SJCRH30 (cell line): ENCODE measurements at regions not wholly inside any gene's neighbourhood (a gene's known extent, or its start where the extent isn't known, plus 50 kb on each side); places are given as distances from the start of the nearest gene placed in this dataset.
"Not testable (repeated sequence)": the region's sequence is repeated elsewhere in the genome, so short reads cannot be mapped to it uniquely, and the experiment has no call there.

Experiments used
- DNase-seq, 2 experiments: peaks; one replicate each; pipeline ENCODE4 v3.0.0-alpha.2; 2015 to 2020
- H3K27ac ChIP-seq: fragments of 250-450 bp; sonication (Bioruptor Pico); 2 replicates; pipeline ENCODE4 v1.5.1; 2020; ENCODE audit warnings: mild to moderate bottlenecking, moderate library complexity
- H3K27me3 ChIP-seq: fragments of 250-450 bp; sonication (Bioruptor Pico); 2 replicates; pipeline ENCODE4 v1.5.1; 2020; ENCODE audit warnings: mild to moderate bottlenecking, moderate library complexity
- H3K36me3 ChIP-seq: fragments of 250-450 bp; sonication (Bioruptor Pico); 2 replicates; pipeline ENCODE4 v1.5.1; 2020; ENCODE audit warnings: mild to moderate bottlenecking, moderate library complexity
- H3K4me1 ChIP-seq: fragments of 250-450 bp; sonication (Bioruptor Pico); 2 replicates; pipeline ENCODE4 v1.5.1; 2020; ENCODE audit warnings: mild to moderate bottlenecking, moderate library complexity
- H3K4me3 ChIP-seq: fragments of 250-450 bp; sonication (Bioruptor Pico); 2 replicates; pipeline ENCODE4 v1.5.1; 2020; ENCODE audit warnings: mild to moderate bottlenecking, moderate library complexity
- H3K9me3 ChIP-seq: fragments of 250-450 bp; sonication (Bioruptor Pico); replicated peaks from 2 replicates; pipeline ENCODE4 v1.5.1; 2020; ENCODE audit warnings: mild to moderate bottlenecking, moderate library complexity

DNA sequence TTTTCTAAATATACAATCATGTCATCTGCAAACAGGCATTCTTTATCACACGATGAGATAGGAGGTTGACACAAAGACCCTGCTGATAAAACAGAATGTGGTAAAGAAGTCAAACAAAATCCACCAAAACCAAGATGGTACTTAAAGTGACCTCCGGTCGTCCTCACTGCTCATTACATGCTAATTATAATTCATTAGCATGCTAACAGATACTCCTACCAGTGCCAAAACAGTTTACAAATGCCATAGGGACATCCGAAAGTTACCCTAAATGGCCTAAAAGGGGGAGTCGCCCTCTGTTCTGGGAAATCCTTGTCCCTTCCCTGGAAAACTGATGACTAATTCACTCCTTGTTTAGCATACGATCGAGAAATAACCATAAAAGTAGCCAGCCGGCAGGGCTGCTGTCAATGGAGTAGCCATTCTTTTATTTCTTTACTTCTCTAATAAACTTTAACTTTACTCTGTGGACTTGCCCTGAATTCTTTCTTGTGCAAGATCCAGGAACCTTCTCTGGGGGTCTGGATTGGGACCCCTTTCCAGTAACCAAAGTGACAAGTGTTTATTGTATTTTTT lies 126.6 kb downstream of the CCDC71L start:
- no peak overlapping the region for H3K4me3 ChIP-seq
- H3K27me3 ChIP-seq: no peaks in the 10 kb centered on the region
- no peak for DNase-seq
- H3K4me1 ChIP-seq: no peaks in the 10 kb centered on the region
- H3K36me3 ChIP-seq: no peaks in the 10 kb centered on the region
- H3K9me3 ChIP-seq: no peaks in the 10 kb centered on the region
- H3K27ac ChIP-seq: no peak overlapping the region

DNA sequence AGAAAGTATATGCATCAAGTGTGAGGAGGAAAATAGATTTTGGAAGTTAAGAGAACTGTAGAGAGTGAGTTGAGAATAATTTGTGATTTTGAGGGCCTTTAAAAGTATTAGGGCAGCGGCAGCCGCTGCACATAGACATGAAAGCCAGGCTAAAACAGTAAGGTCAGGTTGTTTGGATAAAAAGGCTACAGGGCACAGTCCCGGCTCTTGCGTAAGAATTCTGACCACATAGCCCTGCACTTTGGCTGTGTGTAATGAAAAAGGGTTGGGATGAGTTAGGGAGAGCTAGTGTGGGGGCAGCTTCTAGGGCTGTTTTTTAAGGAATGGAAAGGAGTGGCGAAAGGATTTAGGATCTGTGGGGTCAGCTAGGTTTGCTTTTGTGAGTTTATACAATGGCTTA lies 130.8 kb downstream of the CCDC71L start:
- not testable (repeated sequence) for DNase-seq, H3K4me1 ChIP-seq, H3K27me3 ChIP-seq, H3K27ac ChIP-seq, H3K9me3 ChIP-seq, H3K36me3 ChIP-seq, H3K4me3 ChIP-seq

DNA sequence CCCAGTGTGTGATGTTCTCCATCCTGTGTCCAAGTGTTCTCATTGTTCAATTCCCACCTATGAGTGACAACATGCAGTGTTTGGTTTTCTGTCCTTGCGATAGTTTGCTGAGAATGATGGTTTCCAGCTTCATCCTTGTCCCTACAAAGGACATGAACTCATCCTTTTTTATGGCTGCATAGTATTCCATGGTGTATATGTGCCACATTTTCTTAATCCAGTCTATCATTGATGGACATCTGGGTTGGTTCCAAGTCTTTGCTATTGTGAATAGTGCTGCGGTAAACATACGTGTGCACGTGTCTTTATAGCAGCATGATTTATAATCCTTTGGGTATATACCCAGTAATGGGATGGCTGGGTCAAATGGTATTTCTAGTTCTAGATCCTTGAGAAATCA lies 134.3 kb downstream of the CCDC71L start:
- not testable (repeated sequence) for H3K27me3 ChIP-seq, DNase-seq, H3K9me3 ChIP-seq, H3K27ac ChIP-seq, H3K4me3 ChIP-seq, H3K36me3 ChIP-seq, H3K4me1 ChIP-seq

DNA sequence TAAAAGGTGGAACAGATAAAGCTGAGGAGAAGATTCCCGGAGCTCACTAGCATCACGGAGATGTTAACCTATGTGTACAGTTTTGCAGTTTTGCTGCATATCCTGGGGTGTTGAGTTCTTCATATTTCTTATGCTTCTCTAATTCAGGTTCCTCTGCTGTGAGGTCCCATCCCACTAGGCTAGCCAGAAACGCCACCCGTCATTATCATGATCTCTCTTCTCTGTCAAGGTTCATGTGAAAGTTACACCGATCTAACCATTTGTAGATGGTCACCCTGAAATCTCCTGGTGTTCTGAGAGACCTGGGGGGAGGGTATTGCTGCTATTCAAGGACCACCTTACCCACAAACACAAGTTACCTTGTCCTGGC lies 136.3 kb downstream of the CCDC71L start:
- no peak overlapping the region for H3K27ac ChIP-seq
- no peak for DNase-seq
- H3K36me3 ChIP-seq: no peaks in the 10 kb centered on the region
- H3K4me3 ChIP-seq: no peak overlapping the region
- no peaks in the 10 kb centered on the region for H3K27me3 ChIP-seq
- H3K4me1 ChIP-seq: no peaks in the 10 kb centered on the region
- no peaks in the 10 kb centered on the region for H3K9me3 ChIP-seq

DNA sequence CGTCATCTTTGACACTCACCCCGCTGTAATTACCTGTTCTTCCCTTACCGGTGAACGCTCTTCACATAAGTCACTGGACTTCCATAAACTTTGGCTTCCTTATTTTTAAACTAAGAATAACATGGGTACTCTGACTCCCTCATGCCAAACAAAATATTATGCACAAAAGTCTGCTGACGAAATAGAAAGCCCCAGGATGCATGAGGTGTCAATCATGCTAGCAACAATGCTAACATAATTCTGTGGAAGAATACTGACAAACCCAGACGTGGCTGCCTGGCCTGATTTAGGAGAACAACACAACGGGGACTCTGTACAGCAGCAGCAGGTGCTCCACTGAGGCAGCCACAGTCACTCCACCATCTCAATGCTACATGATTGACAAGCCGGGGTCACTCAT lies 137.5 kb downstream of the CCDC71L start:
- Histone ChIP-seq H3K9me3 (no peaks in the 10 kb centered on the region), H3K4me1 (no peaks in the 10 kb centered on the region), H3K4me3 (no peak overlapping the region), H3K27ac (no peak overlapping the region), H3K27me3 (no peaks in the 10 kb centered on the region), H3K36me3 (no peaks in the 10 kb centered on the region)
- no peak for DNase-seq

DNA sequence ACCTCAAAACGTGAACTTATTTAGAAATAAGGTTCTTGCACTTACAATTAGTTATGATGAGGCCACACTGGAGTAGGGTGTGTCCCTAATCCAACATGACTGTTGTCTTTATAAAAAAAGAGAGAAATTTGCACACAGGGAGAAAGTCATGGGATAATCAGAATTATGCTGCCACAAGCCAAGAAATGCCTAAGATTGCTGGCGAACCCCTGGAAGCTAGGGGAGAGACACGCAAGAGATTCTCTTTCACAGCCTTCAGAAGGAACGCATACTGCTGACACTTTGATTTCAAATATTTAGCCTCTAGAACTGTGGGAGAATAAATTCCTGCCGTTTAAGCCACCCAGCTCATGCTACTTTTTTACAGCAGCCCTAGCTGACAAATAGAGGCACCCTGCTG lies 138.3 kb downstream of the CCDC71L start:
- Histone ChIP-seq H3K9me3 (no peaks in the 10 kb centered on the region), H3K27ac (no peak overlapping the region), H3K4me3 (no peak overlapping the region), H3K4me1 (no peaks in the 10 kb centered on the region), H3K27me3 (no peaks in the 10 kb centered on the region), H3K36me3 (no peaks in the 10 kb centered on the region)
- DNase-seq: no peak

DNA sequence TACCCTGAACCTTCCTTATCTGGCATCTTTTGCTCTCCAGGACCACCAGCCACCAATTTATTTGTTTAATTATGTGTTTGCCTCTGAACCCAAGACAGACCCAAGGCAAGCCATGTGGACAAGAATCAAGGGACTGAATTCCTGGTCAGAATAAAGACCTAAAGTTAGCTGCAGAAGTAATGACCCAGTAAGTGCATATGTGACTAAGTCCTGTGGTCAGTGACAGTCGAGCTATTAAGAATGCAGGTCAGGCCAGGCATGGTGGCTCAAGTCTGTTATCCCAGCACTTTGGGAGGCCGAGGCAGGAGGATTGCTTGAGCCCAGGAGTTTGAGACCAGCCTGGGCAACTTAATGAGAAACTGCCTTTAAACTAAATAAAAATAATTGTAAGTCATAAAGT lies 139.4 kb downstream of the CCDC71L start:
- DNase-seq: no peak
- H3K27ac ChIP-seq: no peak overlapping the region
- no peaks in the 10 kb centered on the region for H3K4me1 ChIP-seq
- H3K9me3 ChIP-seq: no peaks in the 10 kb centered on the region
- no peaks in the 10 kb centered on the region for H3K27me3 ChIP-seq
- H3K4me3 ChIP-seq: no peak overlapping the region
- H3K36me3 ChIP-seq: no peaks in the 10 kb centered on the region

DNA sequence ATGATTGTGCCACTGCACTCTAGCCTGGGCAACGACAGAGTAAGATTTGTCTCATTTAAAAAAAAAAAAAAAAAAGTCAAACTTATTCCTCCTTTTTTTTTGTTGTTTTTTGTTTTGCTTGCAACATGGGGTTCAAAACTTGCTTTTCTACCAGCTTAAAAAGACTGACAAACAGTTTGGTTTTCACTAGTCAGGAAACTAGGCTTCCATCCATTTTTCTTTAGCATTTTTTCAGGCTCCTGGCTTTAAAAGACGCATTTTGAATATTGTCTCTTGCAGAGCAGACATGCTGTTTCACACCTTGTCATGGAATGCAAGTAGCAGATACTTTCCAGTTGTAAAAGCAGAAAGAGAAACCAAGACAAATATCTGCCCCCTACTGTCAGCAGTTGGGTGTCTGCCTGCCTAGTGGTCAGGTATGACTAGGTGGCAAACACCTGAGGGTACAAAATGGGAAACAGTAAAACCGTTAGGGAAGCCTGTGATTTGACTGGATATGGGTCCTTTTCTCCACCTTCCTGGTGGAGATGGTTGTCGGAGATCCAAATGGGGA lies 139.9 kb downstream of the CCDC71L start:
- no peaks in the 10 kb centered on the region for H3K9me3 ChIP-seq
- no peak for DNase-seq
- H3K4me1 ChIP-seq: no peaks in the 10 kb centered on the region
- no peaks in the 10 kb centered on the region for H3K36me3 ChIP-seq
- no peak overlapping the region for H3K4me3 ChIP-seq
- no peaks in the 10 kb centered on the region for H3K27me3 ChIP-seq
- no peak overlapping the region for H3K27ac ChIP-seq

DNA sequence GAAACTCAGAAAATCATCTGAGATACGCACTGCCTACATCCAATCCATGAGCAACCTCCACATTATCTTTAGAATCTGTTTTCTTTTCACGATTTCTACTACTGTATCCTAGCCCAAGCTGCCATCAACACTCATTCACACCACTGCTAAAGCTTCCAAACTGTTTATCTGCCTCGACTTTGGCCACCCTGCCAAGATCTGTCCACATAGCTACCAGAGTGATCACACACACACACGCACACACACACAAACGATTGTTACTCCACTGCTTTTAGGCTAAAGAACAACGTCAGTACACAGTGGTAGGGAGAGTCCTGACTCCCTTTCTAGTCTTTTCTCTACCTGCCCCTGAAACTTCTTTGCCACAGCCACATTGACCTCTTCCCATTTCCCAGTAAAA lies 142.0 kb downstream of the CCDC71L start:
- no peak for DNase-seq
- H3K36me3 ChIP-seq: no peaks in the 10 kb centered on the region
- H3K27ac ChIP-seq: no peak overlapping the region
- no peaks in the 10 kb centered on the region for H3K4me1 ChIP-seq
- no peak overlapping the region for H3K4me3 ChIP-seq
- H3K9me3 ChIP-seq: no peaks in the 10 kb centered on the region
- no peaks in the 10 kb centered on the region for H3K27me3 ChIP-seq

DNA sequence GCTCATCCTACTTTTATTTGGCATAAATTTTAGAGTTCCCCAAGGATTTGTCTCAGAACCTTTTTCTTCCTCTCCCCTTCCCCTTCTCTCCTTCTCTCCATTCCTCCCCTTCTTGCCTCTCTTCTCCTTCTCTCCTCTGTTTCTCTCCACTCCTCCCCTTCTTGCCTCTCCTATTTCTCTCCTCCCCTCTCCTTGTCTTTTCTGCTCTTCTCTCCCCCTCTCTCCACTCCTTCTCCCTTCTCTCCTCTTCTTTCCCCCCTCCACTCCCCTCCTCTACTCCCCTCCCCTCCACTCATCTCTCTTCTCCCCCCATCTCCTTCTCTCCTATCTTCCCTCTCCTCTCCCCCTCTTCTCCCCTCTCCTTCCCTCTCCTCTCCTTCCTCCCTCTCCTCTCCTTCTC lies 142.7 kb downstream of the CCDC71L start:
- Histone ChIP-seq H3K4me1 (no peaks in the 10 kb centered on the region), H3K36me3 (no peaks in the 10 kb centered on the region), H3K27me3 (no peaks in the 10 kb centered on the region), H3K4me3 (no peak overlapping the region), H3K9me3 (no peaks in the 10 kb centered on the region), H3K27ac (no peak overlapping the region)
- DNase-seq: no peak

DNA sequence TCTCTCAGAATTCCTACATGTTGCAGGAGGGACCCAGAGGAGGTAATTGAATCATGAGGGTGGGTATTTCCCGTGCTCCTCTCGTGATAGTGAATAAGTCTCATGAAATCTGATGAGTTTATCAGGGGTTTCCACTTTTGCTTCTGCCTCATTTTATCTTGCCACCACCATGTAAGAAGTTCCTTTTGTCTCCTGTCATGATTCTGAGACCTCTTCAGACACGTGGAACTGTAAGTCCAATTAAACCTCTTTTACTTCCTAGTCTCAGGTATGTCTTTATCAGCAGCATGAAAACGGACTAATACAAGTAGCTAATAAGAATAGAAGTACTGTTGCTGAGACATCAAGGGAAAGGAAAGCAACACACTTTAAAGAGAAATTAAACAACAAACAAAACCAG lies 143.4 kb downstream of the CCDC71L start:
- Histone ChIP-seq H3K4me3 (no peak overlapping the region), H3K4me1 (no peaks in the 10 kb centered on the region), H3K27ac (no peak overlapping the region), H3K27me3 (no peaks in the 10 kb centered on the region), H3K36me3 (no peaks in the 10 kb centered on the region), H3K9me3 (no peaks in the 10 kb centered on the region)
- DNase-seq: no peak

DNA sequence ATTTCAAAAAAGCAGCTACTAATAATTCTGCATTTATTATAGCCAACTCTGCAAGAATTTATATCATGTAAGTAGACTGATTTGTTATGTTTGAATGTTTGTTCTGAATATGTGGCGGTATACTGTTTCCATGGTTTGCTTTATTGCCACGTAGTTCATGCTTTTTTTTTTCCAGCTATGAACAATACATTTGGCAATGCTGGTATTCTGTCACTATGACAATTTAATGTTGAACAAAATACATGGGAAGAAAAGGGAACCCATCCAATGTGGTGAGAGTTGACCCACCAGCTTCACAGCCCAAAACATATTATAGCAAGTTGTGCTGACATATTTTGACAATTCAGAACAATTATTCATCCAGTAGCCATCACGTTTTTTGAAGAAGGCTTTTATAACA lies 145.6 kb downstream of the CCDC71L start:
- H3K36me3 ChIP-seq: no peaks in the 10 kb centered on the region
- DNase-seq: no peak
- H3K27ac ChIP-seq: no peak overlapping the region
- H3K4me3 ChIP-seq: no peak overlapping the region
- H3K4me1 ChIP-seq: no peaks in the 10 kb centered on the region
- H3K27me3 ChIP-seq: no peaks in the 10 kb centered on the region
- no peaks in the 10 kb centered on the region for H3K9me3 ChIP-seq

DNA sequence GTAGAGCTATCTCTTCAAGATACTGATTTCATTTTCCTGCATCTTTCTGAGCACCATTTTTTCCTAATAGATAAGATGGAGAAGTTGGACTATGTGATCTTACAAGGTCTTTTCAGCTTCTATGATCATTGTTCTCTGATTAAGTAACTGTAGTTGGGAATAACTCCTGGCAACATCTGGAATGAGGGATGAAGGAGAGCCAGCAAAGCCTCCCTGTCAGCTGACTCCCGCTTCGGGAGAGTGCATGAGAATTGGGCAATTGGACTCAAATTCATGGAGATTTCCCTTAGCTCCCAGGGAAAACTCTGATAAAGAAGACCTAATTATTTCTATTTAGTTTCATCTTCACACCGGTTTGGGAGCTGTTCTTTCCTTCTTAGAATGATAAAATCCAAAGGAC lies 146.1 kb downstream of the CCDC71L start:
- Histone ChIP-seq H3K27me3 (no peaks in the 10 kb centered on the region), H3K36me3 (no peaks in the 10 kb centered on the region), H3K4me3 (no peak overlapping the region), H3K9me3 (no peaks in the 10 kb centered on the region), H3K4me1 (no peaks in the 10 kb centered on the region), H3K27ac (no peak overlapping the region)
- no peak for DNase-seq

DNA sequence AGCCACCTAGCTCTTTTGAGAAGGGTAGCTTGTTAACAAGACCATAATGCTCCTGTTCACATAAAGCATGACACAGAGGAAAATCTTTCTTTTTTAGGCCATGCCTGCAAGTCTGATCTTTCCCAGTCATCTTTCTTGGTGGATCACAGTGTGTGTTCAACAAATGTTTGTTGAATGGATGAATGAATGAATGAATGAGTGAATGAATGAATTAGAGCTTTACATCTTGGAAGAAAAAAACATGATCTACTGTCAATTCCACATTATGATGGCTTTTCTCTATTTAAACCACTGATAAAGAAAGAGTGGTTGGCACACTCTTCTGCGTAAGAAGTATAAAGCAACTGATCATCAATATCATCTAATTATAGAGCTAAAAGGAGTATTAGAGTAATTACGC lies 148.7 kb downstream of the CCDC71L start:
- no peaks in the 10 kb centered on the region for H3K27me3 ChIP-seq
- DNase-seq: no peak
- no peak overlapping the region for H3K4me3 ChIP-seq
- no peaks in the 10 kb centered on the region for H3K9me3 ChIP-seq
- no peaks in the 10 kb centered on the region for H3K36me3 ChIP-seq
- H3K4me1 ChIP-seq: no peaks in the 10 kb centered on the region
- H3K27ac ChIP-seq: no peak overlapping the region

DNA sequence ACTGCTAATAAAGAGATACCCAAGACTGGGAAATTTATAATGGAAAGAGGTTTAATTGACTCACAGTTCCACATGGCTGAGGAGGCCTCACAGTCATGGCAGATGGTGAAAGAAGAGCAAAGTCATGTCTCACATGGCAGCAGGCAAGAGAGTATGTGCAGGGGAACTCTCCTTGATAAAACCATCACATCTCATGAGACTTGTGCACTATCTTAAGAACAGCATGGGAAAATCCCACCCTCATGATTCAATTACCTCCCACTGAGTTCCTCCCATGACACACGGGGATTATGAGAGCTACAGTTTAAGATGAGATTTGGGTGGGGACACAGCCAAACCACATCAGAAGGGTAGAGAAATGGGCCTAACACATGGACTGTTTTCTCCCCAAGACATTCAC lies 156.3 kb downstream of the CCDC71L start:
- Histone ChIP-seq H3K4me3 (no peak overlapping the region), H3K27me3 (no peaks in the 10 kb centered on the region), H3K27ac (no peak overlapping the region), H3K36me3 (no peaks in the 10 kb centered on the region), H3K9me3 (no peaks in the 10 kb centered on the region), H3K4me1 (no peaks in the 10 kb centered on the region)
- DNase-seq: no peak

DNA sequence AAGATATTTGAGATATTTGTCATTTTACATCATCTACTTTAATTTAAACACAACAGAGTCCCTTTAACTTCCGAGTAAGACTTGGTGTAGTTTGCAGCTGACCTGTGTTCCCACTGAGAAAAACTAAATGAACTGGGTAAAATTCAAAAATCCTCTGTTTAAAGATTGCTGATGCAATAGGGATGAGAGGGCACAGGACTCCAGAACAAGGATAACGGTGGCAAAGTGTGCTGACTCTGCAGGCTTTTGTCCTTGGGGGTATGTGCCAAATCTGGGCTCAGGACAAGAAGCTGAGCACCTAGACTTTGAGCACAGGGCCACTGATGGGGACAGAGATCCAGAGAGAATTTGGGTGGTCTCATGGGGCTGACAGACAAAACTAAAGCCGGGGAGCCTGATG lies 156.8 kb downstream of the CCDC71L start:
- Histone ChIP-seq H3K27ac (no peak overlapping the region), H3K9me3 (no peaks in the 10 kb centered on the region), H3K27me3 (no peaks in the 10 kb centered on the region), H3K36me3 (no peaks in the 10 kb centered on the region), H3K4me1 (no peaks in the 10 kb centered on the region), H3K4me3 (no peak overlapping the region)
- DNase-seq: no peak
